GM19328 (cell line): ENCODE measurements at regions not wholly inside any gene's neighbourhood (a gene's known extent, or its start where the extent isn't known, plus 50 kb on each side); places are given as distances from the start of the nearest gene placed in this dataset.

Experiments
- ATAC-seq: cut with Tn5 transposase; IDR thresholded peaks from one replicate; pipeline ENCODE4 v1.9.1; 2021; ENCODE audit warnings: mild to moderate bottlenecking, moderate library complexity; ENCODE audit not compliant: unreplicated experiment

- ATAC-seq: no peak
These were observed 105.1 kb downstream of the TRMT11 start for GRCh38 chr6:126091466-126091865.

DNA sequence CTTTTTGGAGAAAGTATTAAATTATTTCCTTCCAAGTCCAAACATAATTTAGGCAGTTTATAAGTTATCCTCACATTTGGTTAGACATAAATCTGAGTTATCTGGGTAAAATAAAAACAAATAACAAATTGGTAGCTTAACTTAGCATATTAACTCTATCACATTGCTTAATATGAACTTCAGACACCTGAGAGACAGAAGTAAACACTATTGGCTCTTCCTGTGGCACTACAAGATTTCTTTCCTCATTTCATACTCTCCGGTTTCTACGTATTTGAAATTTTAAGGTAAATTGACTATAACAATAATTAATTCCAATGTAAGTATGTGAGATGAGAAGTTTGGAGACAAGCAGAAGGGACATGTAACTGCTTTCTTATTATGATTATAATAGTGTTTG is 106.8 kb downstream of the TRMT11 start:
- no peak for ATAC-seq

DNA sequence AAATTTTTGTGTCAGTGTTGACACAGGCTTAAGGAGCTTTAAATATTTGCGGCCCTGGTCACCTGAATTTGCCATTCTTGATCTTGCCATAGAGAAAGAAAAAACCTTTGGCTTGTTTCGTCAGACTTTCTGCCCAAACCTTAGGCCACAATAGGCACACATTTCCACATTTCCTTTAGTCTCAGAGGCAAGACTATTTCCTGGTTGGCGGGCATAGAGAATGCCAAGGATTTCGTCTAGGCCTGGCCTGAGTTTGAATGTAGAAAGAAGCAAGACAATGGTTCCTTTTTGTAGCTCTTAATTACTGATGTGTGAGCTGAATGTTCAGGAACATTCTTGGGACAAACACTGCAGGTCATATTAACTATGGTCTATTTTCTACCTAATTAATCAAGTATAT is 108.1 kb downstream of the TRMT11 start:
- ATAC-seq: no peak

DNA sequence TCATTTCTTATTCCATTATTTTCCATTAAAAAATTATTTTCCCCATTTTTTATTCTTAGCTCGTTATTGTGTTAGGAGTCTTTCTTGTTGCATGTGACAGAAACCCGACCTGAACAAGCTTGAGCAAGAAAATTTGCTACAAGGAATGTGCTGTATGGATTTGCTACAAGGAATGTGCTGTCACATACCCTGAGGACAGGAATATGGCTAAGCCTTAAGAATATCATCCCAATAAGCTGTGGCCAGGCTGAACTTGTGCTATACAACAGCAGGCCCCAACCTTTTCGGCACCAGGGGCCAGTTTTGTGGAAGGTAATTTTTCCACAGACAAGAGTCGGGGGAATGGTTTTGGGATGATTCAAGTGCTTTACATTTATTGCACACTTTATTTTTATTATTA is 114.0 kb downstream of the TRMT11 start:
- no peak for ATAC-seq

- ATAC-seq: no peak
These were observed 116.0 kb downstream of the TRMT11 start for GRCh38 chr6:126102358-126102757.

- no peak for ATAC-seq
These were observed 117.7 kb downstream of the TRMT11 start for GRCh38 chr6:126103993-126104392.

DNA sequence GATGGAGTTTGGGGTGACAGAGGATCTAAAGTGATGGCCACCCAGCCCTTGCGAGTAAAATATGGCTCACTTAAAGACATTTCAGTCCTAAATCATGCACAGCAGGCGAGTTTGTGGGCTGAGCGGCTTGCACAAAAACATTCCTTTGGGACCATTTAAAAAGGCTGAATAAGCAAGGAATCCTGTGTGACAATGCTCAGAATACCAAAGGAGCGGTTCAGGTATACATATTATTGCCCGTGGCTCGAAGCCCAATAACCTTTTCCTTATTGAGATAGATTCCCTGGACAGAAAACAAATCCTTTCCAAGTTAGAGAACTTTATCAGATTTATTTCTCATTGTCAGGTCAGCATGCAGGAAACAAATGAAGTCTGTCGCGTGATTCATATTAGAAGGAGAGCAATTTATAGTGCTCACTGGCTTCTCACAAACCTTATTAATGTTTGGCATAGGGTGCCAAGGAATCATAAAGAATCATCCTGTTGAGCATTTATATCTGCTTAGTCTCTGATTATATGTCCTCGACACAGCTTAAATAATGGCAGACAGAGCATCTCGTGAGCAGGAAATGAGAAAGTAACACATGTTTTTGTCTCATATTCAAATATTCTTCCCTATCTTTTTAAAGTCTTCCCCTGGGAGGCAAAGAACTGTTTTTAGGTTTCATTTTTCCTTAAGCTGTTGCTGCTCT is 121.3 kb downstream of the TRMT11 start:
- no peak for ATAC-seq

DNA sequence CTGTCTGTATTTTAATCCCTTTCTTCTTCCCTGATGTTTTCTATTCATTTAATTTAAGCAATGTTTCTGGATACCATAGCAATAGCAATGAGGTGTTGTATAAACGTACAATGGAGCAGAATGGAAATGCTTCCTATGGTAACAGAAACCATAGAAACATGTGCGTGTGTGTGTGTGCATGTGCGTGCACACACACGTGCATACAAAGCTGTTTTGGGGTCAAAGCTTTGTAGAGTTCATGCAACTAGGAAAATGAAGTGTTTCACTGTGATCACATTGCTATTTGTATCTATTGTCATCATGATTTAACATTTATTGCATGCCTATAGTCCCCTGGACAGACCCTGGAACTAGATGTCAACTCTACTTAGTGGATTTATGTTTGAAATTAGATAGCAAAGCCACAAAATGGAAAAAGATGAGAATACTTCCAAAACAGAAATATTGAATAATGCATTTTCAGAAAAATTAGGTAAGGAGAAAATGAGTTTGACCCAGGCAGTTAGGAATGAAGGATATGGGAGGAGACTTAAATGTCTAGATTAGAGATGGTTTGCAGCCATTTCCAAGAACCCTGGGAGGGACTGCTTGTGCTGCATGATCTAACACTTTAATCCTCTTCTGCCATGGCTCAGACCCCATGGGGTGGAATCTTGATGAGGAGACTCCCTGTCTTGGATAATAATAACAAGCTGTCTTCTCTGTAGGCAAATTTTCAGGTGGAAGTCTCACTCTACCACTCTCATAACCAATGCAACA is 124.4 kb downstream of the TRMT11 start:
- ATAC-seq: no peak

- no peak for ATAC-seq
These were observed 125.0 kb downstream of the TRMT11 start for GRCh38 chr6:126111327-126111726.

DNA sequence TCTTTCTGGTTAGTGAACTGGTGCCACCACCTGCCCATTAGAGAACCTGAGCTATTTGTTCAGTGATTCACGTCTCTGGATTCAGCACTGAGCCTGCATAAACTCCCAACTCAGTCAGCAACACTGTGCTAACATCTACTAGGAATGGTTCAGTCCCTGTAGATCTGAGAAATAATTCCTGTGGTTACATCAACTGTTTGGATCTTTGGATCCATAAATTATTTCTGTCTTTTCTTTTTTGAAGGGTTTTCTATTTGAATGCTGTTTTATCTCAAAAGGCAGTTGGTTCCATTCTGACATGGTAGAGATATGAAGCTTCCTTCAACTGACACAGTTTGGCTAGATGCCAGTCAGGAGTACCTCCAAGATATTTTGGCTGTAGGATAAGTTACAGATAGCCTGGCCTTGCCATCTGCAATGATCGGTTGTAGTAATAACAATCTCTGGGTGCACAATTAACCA is 125.9 kb downstream of the TRMT11 start:
- no peak for ATAC-seq

DNA sequence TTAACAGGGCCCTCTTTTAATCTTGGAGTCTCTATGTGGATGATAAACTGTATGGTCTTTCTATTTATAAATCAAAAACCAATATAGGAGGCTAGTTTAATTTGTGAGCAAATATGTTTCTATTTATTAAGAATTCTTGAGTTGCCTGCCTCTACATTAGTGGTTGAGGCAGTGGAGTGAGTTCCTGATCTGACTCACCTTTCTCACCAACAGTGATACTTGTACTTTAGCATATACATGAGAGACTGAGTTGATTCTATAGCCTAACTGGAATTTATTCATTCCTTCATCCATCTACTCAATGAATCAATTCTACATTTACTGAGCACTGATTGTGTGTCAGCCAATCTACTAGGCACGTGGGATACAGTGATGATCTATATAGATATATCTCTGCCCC is 126.9 kb downstream of the TRMT11 start:
- ATAC-seq: no peak

GRCh38 chr6:126117251-126117650 is 130.9 kb downstream of the TRMT11 start:
- ATAC-seq: no peak

GRCh38 chr6:126118058-126118755 is 131.9 kb downstream of the TRMT11 start:
- ATAC-seq: no peak

- ATAC-seq: no peak
These were observed 132.6 kb downstream of the TRMT11 start for GRCh38 chr6:126118936-126119335.

DNA sequence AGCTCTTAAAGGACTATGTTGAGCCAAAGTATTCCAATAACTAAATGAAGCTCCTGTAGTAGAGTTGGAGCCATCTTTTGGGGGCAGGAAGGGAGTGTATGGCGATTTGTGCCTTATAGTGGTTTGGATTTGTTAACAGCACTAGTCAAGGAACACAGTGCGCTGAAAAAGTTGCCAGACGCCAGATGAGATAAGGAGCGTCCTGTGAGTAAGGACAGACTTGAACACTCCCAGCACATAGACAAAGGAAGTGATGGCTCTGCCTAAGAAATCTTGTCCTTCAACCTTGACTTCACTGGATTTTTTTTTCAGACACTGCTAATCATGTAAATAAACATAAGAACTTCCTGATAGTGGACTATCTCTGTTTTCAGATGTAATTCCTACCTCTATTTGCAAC is 136.9 kb downstream of the TRMT11 start:
- ATAC-seq: no peak

DNA sequence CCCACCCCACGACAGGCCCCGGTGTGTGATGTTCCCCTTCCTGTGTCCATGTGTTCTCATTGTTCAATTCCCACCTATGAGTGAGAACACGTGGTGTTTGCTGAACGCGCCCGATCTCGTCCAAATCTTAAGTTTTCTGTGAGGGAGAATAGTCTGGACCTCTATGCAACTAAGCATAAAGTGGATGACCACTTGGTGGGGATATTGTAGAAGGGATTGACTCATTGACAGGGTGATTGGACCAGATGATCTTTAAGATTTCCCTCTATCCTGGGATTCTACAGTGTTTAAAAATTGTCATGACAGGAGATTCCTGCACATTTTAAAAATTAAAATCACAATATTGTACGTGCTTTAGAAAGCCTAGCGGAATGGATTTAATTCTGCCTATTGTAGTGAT is 141.3 kb downstream of the TRMT11 start:
- no peak for ATAC-seq

- ATAC-seq: no peak
These were observed 144.9 kb downstream of the TRMT11 start for GRCh38 chr6:126131246-126131645.

DNA sequence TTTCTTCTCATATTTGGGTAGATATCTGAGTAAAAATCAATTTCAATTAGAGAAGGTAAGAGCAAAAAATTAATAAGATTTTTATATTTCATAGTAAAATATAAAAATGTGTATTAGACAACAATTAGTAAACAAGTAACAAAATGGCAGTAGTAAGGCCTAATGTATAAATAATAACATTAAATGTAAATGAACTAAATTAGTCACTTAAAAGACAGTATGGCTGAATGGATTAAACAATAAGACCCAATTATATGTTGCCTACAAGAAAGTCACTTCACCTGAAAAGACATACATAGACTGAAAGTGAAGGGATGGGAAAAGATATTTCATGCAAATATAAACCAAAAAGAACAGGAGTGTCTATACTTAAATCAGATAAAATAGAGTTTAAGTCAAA is 147.6 kb downstream of the TRMT11 start:
- no peak for ATAC-seq

- no peak for ATAC-seq
These were observed 148.2 kb downstream of the TRMT11 start for GRCh38 chr6:126134491-126134890.

GRCh38 chr6:126140015-126140414 is 153.7 kb downstream of the TRMT11 start:
- ATAC-seq: no peak

DNA sequence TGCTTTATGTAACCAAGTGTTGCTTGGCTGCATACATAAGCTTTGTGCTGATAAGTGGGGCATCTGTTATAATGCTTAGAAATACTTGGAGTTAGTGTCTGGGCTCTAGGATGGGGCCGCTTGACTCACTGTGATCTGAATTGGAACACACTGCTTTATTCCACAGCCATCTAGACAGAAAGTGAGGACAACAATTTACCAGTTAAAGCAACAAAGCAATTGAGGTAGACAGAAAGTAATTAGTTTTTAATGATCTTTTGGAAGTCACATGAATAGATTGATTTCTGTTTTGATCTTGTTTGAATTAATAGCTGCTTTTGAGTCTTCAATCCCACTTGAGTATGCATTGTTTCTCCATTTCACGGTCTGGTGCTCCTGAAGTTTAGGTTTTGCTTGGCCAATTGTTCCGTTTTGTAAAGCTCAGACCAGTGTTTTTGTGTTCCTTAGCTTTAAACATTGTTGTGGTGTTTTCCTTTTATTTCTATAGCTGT is 157.5 kb downstream of the TRMT11 start:
- ATAC-seq: no peak

- no peak for ATAC-seq
These were observed 159.0 kb downstream of the TRMT11 start for GRCh38 chr6:126145351-126145750.
